ENCODE measurements at regions not wholly inside any gene's neighbourhood (a gene's known extent, or its start where the extent isn't known, plus 50 kb on each side); places are given as distances from the start of the nearest gene placed in this dataset.
A peak's percentile ranks its signal among the peaks of the same experiment; 100 is the strongest.
"Not testable (repeated sequence)": the region's sequence is repeated elsewhere in the genome, so short reads cannot be mapped to it uniquely, and the experiment has no call there.

DNA sequence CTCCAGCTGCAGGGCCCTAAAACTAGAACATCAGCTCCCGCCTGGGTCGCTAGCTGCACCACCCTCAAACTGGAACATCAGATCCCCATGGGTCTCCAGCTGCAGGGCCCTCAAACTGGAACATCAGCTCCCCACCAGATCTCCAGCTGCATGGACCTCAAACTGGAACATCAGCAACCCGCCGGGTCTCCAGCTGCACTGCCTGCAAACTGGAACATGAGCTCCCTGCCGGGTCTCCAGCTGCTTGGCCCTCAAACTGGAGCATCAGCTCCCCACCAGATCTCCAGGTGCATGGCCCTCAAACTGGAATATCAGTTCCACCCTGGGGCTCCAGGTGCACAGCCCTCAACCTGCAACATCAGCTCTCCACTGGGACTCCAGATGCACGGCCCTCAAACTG, 82.7 kb downstream of the TFRC start:
- DNase-seq (ENCODE audit: low spot score) = not testable (repeated sequence)

DNA sequence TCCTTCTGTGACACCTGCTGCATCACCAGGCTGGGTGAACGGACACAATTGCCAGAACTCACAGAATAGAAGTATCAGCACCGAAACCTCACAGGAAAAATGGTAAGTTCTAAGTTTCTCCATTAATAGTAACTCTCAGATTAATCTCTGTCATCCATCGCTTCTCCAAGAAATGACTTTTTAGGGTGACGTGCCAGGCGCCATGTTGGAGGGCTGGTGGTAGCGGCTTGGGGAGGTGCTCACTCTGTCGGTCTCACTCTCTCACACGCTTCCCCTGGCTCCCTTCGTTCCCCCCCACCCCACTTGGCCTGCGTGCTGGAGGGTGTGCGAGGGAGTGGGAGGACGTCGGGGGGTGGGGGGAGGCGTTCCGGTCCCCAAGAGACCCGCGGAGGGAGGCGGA, 85.6 kb downstream of the TFRC start:
- DNase-seq (ENCODE audit: low spot score) = not testable (repeated sequence)

GRCh38 chr3:195994343-195994742, 86.0 kb upstream of the TNK2 start:
- DNase-seq (ENCODE audit: low spot score) = peak; percentile 56

DNA sequence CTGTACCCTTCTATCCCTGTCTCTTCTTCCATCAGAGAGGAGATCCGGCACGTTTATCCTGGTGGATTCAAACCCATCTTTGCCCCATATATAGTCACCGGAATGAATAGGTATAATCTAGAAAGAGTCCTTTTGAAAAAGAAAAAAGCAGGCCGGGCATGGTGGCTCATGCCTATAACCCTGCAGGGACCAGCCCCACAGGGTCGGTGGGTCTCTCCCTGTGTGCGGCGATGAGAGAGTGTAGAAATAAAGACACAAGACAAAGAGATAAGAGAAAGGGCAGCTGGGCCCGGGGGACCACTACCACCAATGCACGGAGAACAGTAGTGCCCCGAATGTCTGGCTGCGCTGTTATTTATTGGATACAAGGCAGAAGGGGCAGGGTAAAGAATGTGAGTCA, 85.3 kb upstream of the TNK2 start:
- not testable (repeated sequence) for DNase-seq (ENCODE audit: low spot score)

DNA sequence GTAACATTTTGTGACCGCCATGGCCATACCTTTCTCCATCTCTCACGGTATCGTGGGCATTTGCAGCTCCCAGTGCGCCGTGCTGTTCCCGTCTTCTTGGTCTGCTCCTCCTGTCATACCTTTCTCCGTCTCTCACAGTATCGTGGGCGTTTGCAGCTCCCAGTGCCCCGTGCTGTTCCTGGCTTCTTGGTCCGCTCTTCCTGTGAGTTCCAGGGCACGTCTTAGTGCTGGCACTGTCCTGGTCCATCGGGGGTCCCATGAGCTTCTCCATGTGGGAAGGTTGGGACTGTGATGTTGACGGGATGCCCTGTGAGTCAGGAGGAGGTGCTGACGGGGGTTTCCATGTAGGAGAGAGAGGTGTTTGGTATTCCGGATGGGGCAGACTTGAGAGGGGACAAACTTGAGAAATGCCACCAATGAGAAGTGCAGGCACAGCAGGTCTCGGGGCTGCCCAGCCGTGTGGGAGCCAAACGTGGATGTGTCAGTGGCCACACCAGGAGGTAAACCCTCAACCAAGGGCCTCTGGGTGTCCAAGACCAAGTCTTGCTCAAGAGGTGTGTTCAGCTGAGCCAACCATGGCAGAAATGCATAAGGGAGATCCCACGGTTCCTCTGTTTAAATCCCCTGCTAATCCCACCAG, 84.7 kb upstream of the TNK2 start:
- not testable (repeated sequence) for DNase-seq (ENCODE audit: low spot score)

- not testable (repeated sequence) for DNase-seq (ENCODE audit: low spot score)
These were observed 83.6 kb upstream of the TNK2 start for GRCh38 chr3:195991986-195992385.

DNA sequence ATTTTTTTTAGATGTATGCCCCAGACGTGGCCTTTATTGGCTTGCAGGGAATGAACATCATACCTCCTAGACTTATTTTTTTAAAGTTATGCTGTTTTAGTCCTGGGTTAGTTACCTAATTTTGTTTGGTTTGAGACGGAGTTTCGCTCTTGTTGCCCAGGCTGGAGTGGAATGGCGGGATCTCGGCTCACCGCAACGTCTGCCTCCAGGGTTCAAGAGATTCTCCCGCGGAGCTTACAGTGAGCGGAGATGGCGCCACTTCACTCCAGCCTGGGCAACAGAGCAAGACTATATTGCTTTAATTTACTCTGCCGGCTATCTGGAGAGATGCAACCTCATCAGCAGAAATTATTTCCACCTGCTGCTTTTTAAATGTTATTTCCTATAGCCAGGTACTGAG, 82.9 kb upstream of the TNK2 start:
- DNase-seq (ENCODE audit: low spot score) = not testable (repeated sequence)

GRCh38 chr3:195990841-195991174, 82.5 kb upstream of the TNK2 start:
- not testable (repeated sequence) for DNase-seq (ENCODE audit: low spot score)

DNA sequence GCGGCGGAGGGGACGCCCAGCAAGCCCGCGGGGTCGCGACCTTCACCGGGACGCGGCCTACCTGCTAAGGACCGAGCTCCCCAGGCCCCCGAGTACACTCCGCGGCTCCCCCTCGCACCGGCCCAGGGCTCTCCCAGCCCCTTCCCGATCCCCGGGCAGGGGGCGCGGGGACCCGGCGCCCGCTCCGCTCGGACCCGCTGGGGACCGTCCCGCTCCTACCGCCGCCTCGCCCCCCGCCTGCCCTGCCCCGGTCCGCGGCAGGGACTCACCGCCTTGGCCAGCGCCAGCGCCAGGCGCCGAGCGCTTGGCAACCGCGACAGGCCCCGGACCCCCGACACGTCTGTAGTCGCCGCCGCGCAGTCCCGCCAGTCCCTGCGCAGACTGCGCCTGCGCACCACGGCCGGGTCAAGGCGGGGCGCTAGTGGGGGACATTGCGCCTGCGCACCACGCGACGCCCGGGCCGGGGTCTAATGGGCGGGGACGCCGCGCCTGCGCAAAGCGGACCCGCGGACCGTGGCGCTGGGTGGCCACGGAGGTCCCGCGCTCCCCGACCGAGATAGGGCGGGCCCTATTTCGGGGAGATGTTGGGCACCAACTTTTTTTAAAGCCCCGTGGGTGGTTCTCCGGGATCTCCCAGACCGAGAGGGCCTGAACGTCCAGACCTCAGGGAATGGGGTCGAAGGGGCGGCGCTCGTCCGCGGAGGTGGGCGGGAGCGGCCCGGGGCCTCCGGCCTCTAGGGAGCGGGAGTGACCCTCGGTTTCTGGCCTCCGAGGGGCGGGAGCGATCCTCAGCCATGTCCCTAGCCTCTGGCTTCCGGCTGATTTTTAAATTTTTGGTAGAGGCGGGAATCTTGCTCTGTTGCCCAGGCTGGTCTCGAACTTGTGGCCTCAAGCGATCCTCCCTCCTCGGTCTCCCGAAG, 81.8 kb upstream of the TNK2 start:
- peak; percentile 78 for DNase-seq (ENCODE audit: low spot score)

GRCh38 chr3:195989197-195989920, 81.0 kb upstream of the TNK2 start:
- peak; percentile 14 for DNase-seq (ENCODE audit: low spot score)

GRCh38 chr3:195988764-195989163, 80.4 kb upstream of the TNK2 start:
- DNase-seq (ENCODE audit: low spot score) = not testable (repeated sequence)

- not testable (repeated sequence) for DNase-seq (ENCODE audit: low spot score)
These were observed 78.7 kb upstream of the TNK2 start for GRCh38 chr3:195987001-195987400.

- DNase-seq (ENCODE audit: low spot score) = not testable (repeated sequence)
These were observed 78.2 kb upstream of the TNK2 start for GRCh38 chr3:195986576-195986975.

DNA sequence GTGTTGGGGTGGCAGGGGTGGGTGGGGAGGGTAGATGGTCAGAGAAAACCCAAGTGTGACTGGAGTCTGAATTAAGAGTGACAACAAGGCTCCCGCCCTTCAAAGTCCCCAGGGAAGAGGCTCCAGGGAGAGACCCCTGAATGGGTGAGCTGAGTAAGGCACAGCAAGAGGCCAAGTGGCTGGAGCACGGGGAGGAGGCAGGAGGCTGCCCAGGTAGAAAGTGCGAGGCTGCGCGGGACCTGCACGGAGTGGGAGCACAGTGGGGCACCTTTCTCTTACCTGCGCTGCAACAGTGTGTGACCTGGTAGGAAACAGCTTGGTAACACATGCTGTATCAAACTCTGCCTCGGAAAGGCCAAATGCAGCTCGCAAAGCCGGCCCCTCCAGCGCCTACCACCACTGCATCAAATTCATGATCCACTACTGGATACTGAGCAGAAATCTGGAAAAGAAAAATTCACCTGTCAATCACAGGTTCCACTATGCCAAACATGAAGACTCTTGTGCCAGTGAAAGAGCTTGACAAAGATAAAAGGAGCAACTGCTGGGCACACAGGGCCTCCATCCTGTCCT, 77.1 kb upstream of the TNK2 start:
- DNase-seq (ENCODE audit: low spot score) = not testable (repeated sequence)

DNA sequence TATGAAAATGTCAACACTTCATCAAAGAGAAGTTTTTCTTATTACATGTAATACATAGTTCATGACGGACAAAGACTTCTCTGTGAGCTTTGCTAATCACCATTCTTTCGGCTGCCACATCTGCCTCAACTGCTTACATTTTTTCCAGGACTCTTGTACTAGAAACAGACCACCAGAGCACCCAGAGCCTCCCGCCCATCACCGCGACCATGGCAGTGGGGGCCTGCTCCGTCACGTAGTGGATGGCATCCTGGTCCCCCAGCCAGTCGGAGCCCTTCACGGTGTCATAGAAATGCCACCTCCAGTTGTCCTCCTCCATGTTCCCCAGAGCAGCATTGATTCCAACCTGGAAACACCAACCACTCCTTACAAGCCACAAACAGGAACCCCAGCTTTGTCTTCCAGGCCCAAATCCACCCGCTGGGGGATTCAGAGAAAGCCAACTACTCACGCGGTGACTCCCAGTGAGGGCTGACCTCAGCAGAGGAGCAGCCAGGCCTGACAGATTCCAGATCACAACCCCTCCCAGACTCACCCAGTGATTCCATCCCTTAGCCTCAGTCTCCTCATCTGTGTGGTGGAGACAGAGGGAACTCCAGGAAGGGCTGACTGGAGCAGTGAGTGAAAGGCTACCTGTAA, 76.2 kb upstream of the TNK2 start:
- DNase-seq (ENCODE audit: low spot score) = not testable (repeated sequence)

DNA sequence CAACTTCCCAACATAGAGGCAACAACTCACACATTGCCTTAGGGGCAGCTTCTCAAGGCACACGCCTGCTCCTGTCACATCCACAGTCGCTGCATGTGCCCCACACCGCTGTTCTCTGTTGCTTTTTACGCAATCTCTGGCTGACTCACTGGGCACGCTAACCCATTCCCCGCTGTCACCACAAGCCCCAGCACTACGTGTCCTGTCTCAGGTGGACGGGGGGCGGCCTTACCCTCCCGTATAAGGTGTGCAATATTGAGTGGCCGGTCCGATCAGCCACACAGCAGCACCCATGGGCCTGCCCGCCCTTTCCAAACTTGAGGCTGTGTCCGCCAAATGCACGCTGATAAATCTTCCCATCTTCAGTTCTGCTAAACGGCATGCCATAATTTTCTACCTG, 75.5 kb upstream of the TNK2 start:
- DNase-seq (ENCODE audit: low spot score) = not testable (repeated sequence)

DNA sequence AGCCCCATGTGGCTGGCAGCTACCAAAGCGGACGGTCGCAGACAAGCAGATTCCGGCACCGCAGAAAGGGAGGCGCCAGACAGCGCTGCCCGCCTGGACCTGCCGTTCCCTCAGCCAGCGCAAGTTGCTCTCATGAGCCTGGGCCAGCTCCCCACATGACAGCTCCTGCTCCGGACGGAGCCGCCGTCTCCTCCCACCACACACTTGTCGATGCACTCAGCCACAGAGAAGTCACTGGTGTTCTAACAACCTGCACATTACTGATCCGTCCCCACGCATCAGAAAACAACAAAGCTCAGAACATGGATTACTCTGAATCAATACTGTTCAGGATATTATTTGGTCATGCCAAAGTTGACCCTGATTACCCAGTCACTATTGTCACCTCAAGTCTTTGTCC, 74.4 kb upstream of the TNK2 start:
- DNase-seq (ENCODE audit: low spot score) = not testable (repeated sequence)

GRCh38 chr3:195981778-195982177, 73.4 kb upstream of the TNK2 start:
- DNase-seq (ENCODE audit: low spot score) = not testable (repeated sequence)

GRCh38 chr3:195979877-195980276, 71.5 kb upstream of the TNK2 start:
- DNase-seq (ENCODE audit: low spot score) = not testable (repeated sequence)

- DNase-seq (ENCODE audit: low spot score) = not testable (repeated sequence)
These were observed 70.2 kb upstream of the TNK2 start for GRCh38 chr3:195978585-195978984.

GRCh38 chr3:195976876-195977275, 68.5 kb upstream of the TNK2 start:
- not testable (repeated sequence) for DNase-seq (ENCODE audit: low spot score)

Measured in HT-29 (cell line).